GM06990 (cell line): ENCODE measurements at regions not wholly inside any gene's neighbourhood (a gene's known extent, or its start where the extent isn't known, plus 50 kb on each side); places are given as distances from the start of the nearest gene placed in this dataset.

Source experiments
- DNase-seq: peaks from one replicate; pipeline ENCODE4 v3.0.0-alpha.2; 2011; ENCODE audit not compliant: insufficient read length; ENCODE audit errors: extremely low read depth
- H3K27me3 ChIP-seq: replicated peaks from 2 replicates; pipeline ENCODE4 v1.6.0; 2011; ENCODE audit warnings: low read length; ENCODE audit not compliant: control insufficient read depth, insufficient read depth
- H3K36me3 ChIP-seq: 2 replicates; pipeline ENCODE4 v1.5.1; 2011; ENCODE audit warnings: low read length; ENCODE audit not compliant: control insufficient read depth, insufficient read depth
- H3K4me3 ChIP-seq: replicated peaks from 2 replicates; pipeline ENCODE4 v1.5.1; 2011; ENCODE audit warnings: low read depth, mild to moderate bottlenecking, control low read depth, low read length
- TF ChIP-seq, protein P1 (sequence below): IDR thresholded peaks from 2 replicates; pipeline ENCODE4 v1.5.1; 2011; ENCODE audit warnings: low read length, control low read depth, mild to moderate bottlenecking, inconsistent platforms; ENCODE audit not compliant: insufficient read depth, poor library complexity, severe bottlenecking

DNA sequence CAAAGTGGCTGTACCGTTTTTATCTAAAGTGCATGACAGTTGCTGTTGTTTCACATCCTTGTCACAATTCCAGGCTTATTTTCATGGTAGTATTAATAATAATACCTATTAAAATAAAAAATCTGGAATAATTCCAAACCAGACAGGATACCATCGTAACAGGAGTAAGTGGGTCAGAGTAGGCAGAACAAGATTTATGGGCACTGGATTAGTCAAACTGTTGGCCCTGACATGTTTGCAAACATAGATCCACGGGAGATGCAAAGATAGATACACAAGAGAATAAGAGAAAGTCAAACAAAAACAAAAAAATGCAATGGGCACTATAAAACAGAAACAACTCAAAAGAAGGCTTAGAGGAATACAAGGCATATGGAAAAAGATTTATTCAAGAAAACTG lies 449.5 kb upstream of the HS3ST1 start:
- TF ChIP-seq, protein P1, sequence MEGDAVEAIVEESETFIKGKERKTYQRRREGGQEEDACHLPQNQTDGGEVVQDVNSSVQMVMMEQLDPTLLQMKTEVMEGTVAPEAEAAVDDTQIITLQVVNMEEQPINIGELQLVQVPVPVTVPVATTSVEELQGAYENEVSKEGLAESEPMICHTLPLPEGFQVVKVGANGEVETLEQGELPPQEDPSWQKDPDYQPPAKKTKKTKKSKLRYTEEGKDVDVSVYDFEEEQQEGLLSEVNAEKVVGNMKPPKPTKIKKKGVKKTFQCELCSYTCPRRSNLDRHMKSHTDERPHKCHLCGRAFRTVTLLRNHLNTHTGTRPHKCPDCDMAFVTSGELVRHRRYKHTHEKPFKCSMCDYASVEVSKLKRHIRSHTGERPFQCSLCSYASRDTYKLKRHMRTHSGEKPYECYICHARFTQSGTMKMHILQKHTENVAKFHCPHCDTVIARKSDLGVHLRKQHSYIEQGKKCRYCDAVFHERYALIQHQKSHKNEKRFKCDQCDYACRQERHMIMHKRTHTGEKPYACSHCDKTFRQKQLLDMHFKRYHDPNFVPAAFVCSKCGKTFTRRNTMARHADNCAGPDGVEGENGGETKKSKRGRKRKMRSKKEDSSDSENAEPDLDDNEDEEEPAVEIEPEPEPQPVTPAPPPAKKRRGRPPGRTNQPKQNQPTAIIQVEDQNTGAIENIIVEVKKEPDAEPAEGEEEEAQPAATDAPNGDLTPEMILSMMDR = no peak
- Histone ChIP-seq H3K4me3 (no peak overlapping the region), H3K36me3 (no peaks in the 10 kb centered on the region), H3K27me3 (no peaks in the 10 kb centered on the region)
- DNase-seq = no peak

GRCh38 chr4:11876104-11876503 lies 447.4 kb upstream of the HS3ST1 start:
- no peak for DNase-seq
- H3K27me3 ChIP-seq = no peaks in the 10 kb centered on the region
- no peak overlapping the region for H3K4me3 ChIP-seq
- TF ChIP-seq, protein P1 = no peak
- no peaks in the 10 kb centered on the region for H3K36me3 ChIP-seq

- TF ChIP-seq, protein P1 = no peak
- no peaks in the 10 kb centered on the region for H3K36me3 ChIP-seq
- DNase-seq = no peak
These were observed 440.6 kb upstream of the HS3ST1 start for GRCh38 chr4:11869191-11869870.

GRCh38 chr4:11866391-11866790 lies 437.7 kb upstream of the HS3ST1 start:
- TF ChIP-seq, protein P1 = no peak
- Histone ChIP-seq H3K27me3 (no peaks in the 10 kb centered on the region), H3K36me3 (no peaks in the 10 kb centered on the region), H3K4me3 (no peak overlapping the region)
- DNase-seq = no peak

More at GRCh38 chr4:11869191-11869870, 440.6 kb upstream of the HS3ST1 start:
- no peaks in the 10 kb centered on the region for H3K27me3 ChIP-seq
- H3K4me3 ChIP-seq = no peak overlapping the region

GRCh38 chr4:11860996-11861395 lies 432.3 kb upstream of the HS3ST1 start:
- no peak for DNase-seq
- Histone ChIP-seq H3K27me3 (no peaks in the 10 kb centered on the region), H3K36me3 (no peaks in the 10 kb centered on the region), H3K4me3 (no peak overlapping the region)
- TF ChIP-seq, protein P1 = no peak

GRCh38 chr4:11857881-11858280 lies 429.2 kb upstream of the HS3ST1 start:
- TF ChIP-seq, protein P1 = no peak
- H3K4me3 ChIP-seq = no peak overlapping the region
- H3K27me3 ChIP-seq = no peaks in the 10 kb centered on the region
- H3K36me3 ChIP-seq = no peaks in the 10 kb centered on the region
- no peak for DNase-seq
